ENCODE measurements at regions not wholly inside any gene's neighbourhood (a gene's known extent, or its start where the extent isn't known, plus 50 kb on each side); places are given as distances from the start of the nearest gene placed in this dataset.

GRCh38 chr3:124631727-124632126, 98.5 kb upstream of the UMPS start:
- Histone ChIP-seq H3K36me3 (ENCODE audit: control insufficient read depth, insufficient read depth, low read length) (peaks cover 29% of the 10 kb centered on the region), H3K27ac (ENCODE audit: low read depth, low read length, severe bottlenecking) (no peak overlapping the region), H3K4me3 (ENCODE audit: extremely low read depth, insufficient read depth, low read length, poor library complexity, severe bottlenecking) (no peak overlapping the region), H3K4me1 (ENCODE audit: control insufficient read depth, insufficient read depth, low read length, poor library complexity, severe bottlenecking) (peaks cover 25% of the 10 kb centered on the region), H3K9me3 (ENCODE audit: control insufficient read depth, low read length) (no peaks in the 10 kb centered on the region)
- WGBS, 2 experiments (ENCODE audit: insufficient coverage in 2 of 2), result 96 to 100% methylated on average over 3 to 4 of the region's 5 CpGs

GRCh38 chr3:124632566-124633140, 97.6 kb upstream of the UMPS start:
- Histone ChIP-seq H3K4me3 (ENCODE audit: extremely low read depth, insufficient read depth, low read length, poor library complexity, severe bottlenecking) (no peak overlapping the region), H3K27ac (ENCODE audit: low read depth, low read length, severe bottlenecking) (no peak overlapping the region), H3K4me1 (ENCODE audit: control insufficient read depth, insufficient read depth, low read length, poor library complexity, severe bottlenecking) (peaks cover 16% of the 10 kb centered on the region), H3K9me3 (ENCODE audit: control insufficient read depth, low read length) (no peaks in the 10 kb centered on the region), H3K36me3 (ENCODE audit: control insufficient read depth, insufficient read depth, low read length) (peaks cover 29% of the 10 kb centered on the region)
- whole genome bisulfite sequencing, 2 experiments (ENCODE audit: insufficient coverage in 2 of 2), result 95 to 97% methylated on average over 7 of the region's 7 CpGs

GRCh38 chr3:124633524-124633923, 96.7 kb upstream of the UMPS start:
- Histone ChIP-seq H3K36me3 (ENCODE audit: control insufficient read depth, insufficient read depth, low read length) (peaks cover 29% of the 10 kb centered on the region), H3K4me3 (ENCODE audit: extremely low read depth, insufficient read depth, low read length, poor library complexity, severe bottlenecking) (no peak overlapping the region), H3K9me3 (ENCODE audit: control insufficient read depth, low read length) (no peaks in the 10 kb centered on the region), H3K4me1 (ENCODE audit: control insufficient read depth, insufficient read depth, low read length, poor library complexity, severe bottlenecking) (peaks cover 14% of the 10 kb centered on the region), H3K27ac (ENCODE audit: low read depth, low read length, severe bottlenecking) (no peak overlapping the region)
- 100% methylated on average over 1 of the region's 3 CpGs; no CpG with 5 or more reads in 1 of the 2 experiments for WGBS, 2 experiments (ENCODE audit: insufficient coverage in 2 of 2)

GRCh38 chr3:124634210-124635168, 95.8 kb upstream of the UMPS start:
- Histone ChIP-seq H3K27ac (ENCODE audit: low read depth, low read length, severe bottlenecking) (no peak overlapping the region), H3K4me1 (ENCODE audit: control insufficient read depth, insufficient read depth, low read length, poor library complexity, severe bottlenecking) (peaks cover 10% of the 10 kb centered on the region)
- 81 to 88% methylated on average over 11 to 12 of the region's 15 CpGs for WGBS, 2 experiments (ENCODE audit: insufficient coverage in 2 of 2)

GRCh38 chr3:124635169-124635539, 95.1 kb upstream of the UMPS start:
- Histone ChIP-seq H3K36me3 (ENCODE audit: control insufficient read depth, insufficient read depth, low read length) (peaks cover 34% of the 10 kb centered on the region), H3K27ac (ENCODE audit: low read depth, low read length, severe bottlenecking) (no peak overlapping the region), H3K4me1 (ENCODE audit: control insufficient read depth, insufficient read depth, low read length, poor library complexity, severe bottlenecking) (peaks cover 10% of the 10 kb centered on the region), H3K4me3 (ENCODE audit: extremely low read depth, insufficient read depth, low read length, poor library complexity, severe bottlenecking) (no peak overlapping the region), H3K9me3 (ENCODE audit: control insufficient read depth, low read length) (no peaks in the 10 kb centered on the region)
- WGBS, 2 experiments (ENCODE audit: insufficient coverage in 2 of 2), result 100% methylated on average over 1 of the region's 1 CpG; no CpG with 5 or more reads in 1 of the 2 experiments

More at GRCh38 chr3:124634210-124635168, 95.8 kb upstream of the UMPS start:
- H3K4me3 ChIP-seq (ENCODE audit: extremely low read depth, insufficient read depth, low read length, poor library complexity, severe bottlenecking), result no peak overlapping the region
- no peaks in the 10 kb centered on the region for H3K9me3 ChIP-seq (ENCODE audit: control insufficient read depth, low read length)
- peaks cover 31% of the 10 kb centered on the region for H3K36me3 ChIP-seq (ENCODE audit: control insufficient read depth, insufficient read depth, low read length)

- Histone ChIP-seq H3K27ac (ENCODE audit: low read depth, low read length, severe bottlenecking) (no peak overlapping the region), H3K4me3 (ENCODE audit: extremely low read depth, insufficient read depth, low read length, poor library complexity, severe bottlenecking) (no peak overlapping the region), H3K36me3 (ENCODE audit: control insufficient read depth, insufficient read depth, low read length) (peaks cover 34% of the 10 kb centered on the region), H3K9me3 (ENCODE audit: control insufficient read depth, low read length) (no peaks in the 10 kb centered on the region), H3K4me1 (ENCODE audit: control insufficient read depth, insufficient read depth, low read length, poor library complexity, severe bottlenecking) (peaks cover 3% of the 10 kb centered on the region)
- 67 to 79% methylated on average over 2 to 4 of the region's 5 CpGs for WGBS, 2 experiments (ENCODE audit: insufficient coverage in 2 of 2)
Observed at GRCh38 chr3:124636101-124636862, 94.0 kb upstream of the UMPS start.

- no peak overlapping the region for H3K27ac ChIP-seq (ENCODE audit: low read depth, low read length, severe bottlenecking)
- peaks cover 3% of the 10 kb centered on the region for H3K4me1 ChIP-seq (ENCODE audit: control insufficient read depth, insufficient read depth, low read length, poor library complexity, severe bottlenecking)
- peaks cover 34% of the 10 kb centered on the region for H3K36me3 ChIP-seq (ENCODE audit: control insufficient read depth, insufficient read depth, low read length)
- H3K4me3 ChIP-seq (ENCODE audit: extremely low read depth, insufficient read depth, low read length, poor library complexity, severe bottlenecking), result no peak overlapping the region
- no peaks in the 10 kb centered on the region for H3K9me3 ChIP-seq (ENCODE audit: control insufficient read depth, low read length)
- 91 to 95% methylated on average over 3 of the region's 4 CpGs for WGBS, 2 experiments (ENCODE audit: insufficient coverage in 2 of 2)
Observed at GRCh38 chr3:124636863-124637296, 93.4 kb upstream of the UMPS start.

- Histone ChIP-seq H3K36me3 (ENCODE audit: control insufficient read depth, insufficient read depth, low read length) (peaks cover 13% of the 10 kb centered on the region), H3K27ac (ENCODE audit: low read depth, low read length, severe bottlenecking) (no peak overlapping the region), H3K4me1 (ENCODE audit: control insufficient read depth, insufficient read depth, low read length, poor library complexity, severe bottlenecking) (no peaks in the 10 kb centered on the region), H3K9me3 (ENCODE audit: control insufficient read depth, low read length) (no peaks in the 10 kb centered on the region), H3K4me3 (ENCODE audit: extremely low read depth, insufficient read depth, low read length, poor library complexity, severe bottlenecking) (no peak overlapping the region)
- WGBS, 2 experiments (ENCODE audit: insufficient coverage in 2 of 2), result 94 to 96% methylated on average over 3 to 4 of the region's 6 CpGs
Observed at GRCh38 chr3:124639406-124640237, 90.6 kb upstream of the UMPS start.

- Histone ChIP-seq H3K4me1 (ENCODE audit: control insufficient read depth, insufficient read depth, low read length, poor library complexity, severe bottlenecking) (no peaks in the 10 kb centered on the region), H3K36me3 (ENCODE audit: control insufficient read depth, insufficient read depth, low read length) (peaks cover 8% of the 10 kb centered on the region), H3K4me3 (ENCODE audit: extremely low read depth, insufficient read depth, low read length, poor library complexity, severe bottlenecking) (no peak overlapping the region), H3K9me3 (ENCODE audit: control insufficient read depth, low read length) (no peaks in the 10 kb centered on the region), H3K27ac (ENCODE audit: low read depth, low read length, severe bottlenecking) (no peak overlapping the region)
- 87% methylated on average over 6 to 7 of the region's 9 CpGs for WGBS, 2 experiments (ENCODE audit: insufficient coverage in 2 of 2)
Observed at GRCh38 chr3:124640635-124641306, 89.5 kb upstream of the UMPS start.

Data from mesodermal cell (in vitro differentiated cells).